Neural cell (in vitro differentiated cells): ENCODE measurements at regions not wholly inside any gene's neighbourhood (a gene's known extent, or its start where the extent isn't known, plus 50 kb on each side); places are given as distances from the start of the nearest gene placed in this dataset.

Experiments used
- H2AFZ ChIP-seq: fragments of 200-600, 300-800 bp; sonication (generic), shearing (Covaris generic); 2 replicates; pipeline ENCODE4 v1.6.0; 2014; ENCODE audit warnings: low read depth, mild to moderate bottlenecking, antibody characterized with exemption, low read length, moderate library complexity
- H3F3A ChIP-seq: fragments of 200-600 bp; shearing (Covaris generic); 2 replicates; pipeline ENCODE4 v1.6.1; 2016; ENCODE audit warnings: mild to moderate bottlenecking, moderate library complexity, mixed read lengths, antibody characterized with exemption, low read length; ENCODE audit not compliant: insufficient read depth, poor library complexity, severe bottlenecking
- H3K27ac ChIP-seq: fragments of 200-600, 300-800 bp; sonication (generic), shearing (Covaris generic); 2 replicates; pipeline ENCODE4 v1.5.1; 2014; ENCODE audit warnings: mild to moderate bottlenecking, low read length, moderate library complexity
- H3K27me3 ChIP-seq: fragments of 300-800, 200-600 bp; sonication (generic), shearing (Covaris generic); 2 replicates; pipeline ENCODE4 v1.6.0; 2014; ENCODE audit warnings: mild to moderate bottlenecking, low read depth, low read length, moderate library complexity; ENCODE audit not compliant: insufficient read depth
- H3K36me3 ChIP-seq: fragments of 300-800, 200-600 bp; sonication (generic), shearing (Covaris generic); 2 replicates; pipeline ENCODE4 v1.5.1; 2014; ENCODE audit warnings: mild to moderate bottlenecking, antibody characterized with exemption, low read length, moderate library complexity; ENCODE audit not compliant: insufficient read depth
- H3K4me2 ChIP-seq: fragments of 300-800, 200-600 bp; sonication (generic), shearing (Covaris generic); 2 replicates; pipeline ENCODE4 v1.6.0; 2014; ENCODE audit warnings: mild to moderate bottlenecking, low read length
- H3K4me3 ChIP-seq: fragments of 300-800, 200-600 bp; sonication (generic), shearing (Covaris generic); 2 replicates; pipeline ENCODE4 v1.5.1; 2014; ENCODE audit warnings: mild to moderate bottlenecking, low read length, moderate library complexity
- H3K79me2 ChIP-seq: fragments of 200-600 bp; shearing (Covaris generic); replicated peaks from 2 replicates; pipeline ENCODE4 v1.6.0; 2014; ENCODE audit warnings: mild to moderate bottlenecking, low read length, moderate library complexity; ENCODE audit not compliant: insufficient read depth
- H3K9ac ChIP-seq: fragments of 300-800, 200-600 bp; sonication (generic), shearing (Covaris generic); 2 replicates; pipeline ENCODE4 v1.6.1; 2016; ENCODE audit warnings: mild to moderate bottlenecking, low read length, mixed read lengths
- H3K9me2 ChIP-seq: fragments of 200-600 bp; shearing (Covaris generic); 2 replicates; pipeline ENCODE4 v1.6.1; 2016; ENCODE audit warnings: mild to moderate bottlenecking, low read length, mixed read lengths; ENCODE audit not compliant: insufficient read depth
- H3K9me3 ChIP-seq: fragments of 200-600, 300-800 bp; sonication (generic), shearing (Covaris generic); 2 replicates; pipeline ENCODE4 v1.6.1; 2016; ENCODE audit warnings: mild to moderate bottlenecking, mixed run types, low read length, moderate library complexity, mixed read lengths
- H4K20me1 ChIP-seq: fragments of 200-600 bp; shearing (Covaris generic); 2 replicates; pipeline ENCODE4 v1.6.1; 2016; ENCODE audit warnings: mild to moderate bottlenecking, mixed run types; ENCODE audit not compliant: insufficient read depth
- EP300 ChIP-seq: fragments of 450-650 bp; conservative IDR thresholded peaks from 2 replicates; pipeline ENCODE4 v1.6.1; 2014; ENCODE audit warnings: antibody characterized with exemption, mild to moderate bottlenecking, moderate library complexity; ENCODE audit not compliant: poor library complexity, severe bottlenecking
- EZH2 ChIP-seq: fragments of 200-600, 300-800 bp; shearing (Covaris generic), sonication (generic); IDR thresholded peaks from 2 replicates; pipeline ENCODE4 v1.6.1; 2014; ENCODE audit warnings: antibody characterized with exemption, low read length, borderline replicate concordance, mild to moderate bottlenecking; ENCODE audit not compliant: insufficient read depth, poor library complexity, severe bottlenecking
- MXI1 ChIP-seq: fragments of 450-650 bp; conservative IDR thresholded peaks from 2 replicates; pipeline ENCODE4 v1.6.1; 2014; ENCODE audit warnings: antibody characterized with exemption, mild to moderate bottlenecking; ENCODE audit not compliant: poor library complexity, severe bottlenecking
- POLR2AphosphoS5 ChIP-seq: IDR thresholded peaks from 2 replicates; pipeline ENCODE4 v1.6.1; 2012
- RAD21 ChIP-seq: fragments of 450-650 bp; conservative IDR thresholded peaks from 2 replicates; pipeline ENCODE4 v1.6.1; 2014; ENCODE audit warnings: antibody characterized with exemption, mild to moderate bottlenecking, moderate library complexity
- SMC3 ChIP-seq: fragments of 450-650 bp; conservative IDR thresholded peaks from 2 replicates; pipeline ENCODE4 v1.6.1; 2014; ENCODE audit warnings: antibody characterized with exemption, mild to moderate bottlenecking, moderate library complexity; ENCODE audit not compliant: poor library complexity
- TAF1 ChIP-seq: IDR thresholded peaks from 2 replicates; pipeline ENCODE4 v1.6.1; 2012; ENCODE audit warnings: low read depth
- TF ChIP-seq, protein P1 (sequence below): fragments of 450-650 bp; IDR thresholded peaks from 2 replicates; pipeline ENCODE4 v1.5.1; 2014; ENCODE audit warnings: antibody characterized with exemption, mild to moderate bottlenecking, moderate library complexity; ENCODE audit not compliant: poor library complexity, severe bottlenecking
- TF ChIP-seq, protein P2 (sequence below): IDR thresholded peaks from 2 replicates; pipeline ENCODE4 v1.6.1; 2012; ENCODE audit warnings: borderline replicate concordance

DNA sequence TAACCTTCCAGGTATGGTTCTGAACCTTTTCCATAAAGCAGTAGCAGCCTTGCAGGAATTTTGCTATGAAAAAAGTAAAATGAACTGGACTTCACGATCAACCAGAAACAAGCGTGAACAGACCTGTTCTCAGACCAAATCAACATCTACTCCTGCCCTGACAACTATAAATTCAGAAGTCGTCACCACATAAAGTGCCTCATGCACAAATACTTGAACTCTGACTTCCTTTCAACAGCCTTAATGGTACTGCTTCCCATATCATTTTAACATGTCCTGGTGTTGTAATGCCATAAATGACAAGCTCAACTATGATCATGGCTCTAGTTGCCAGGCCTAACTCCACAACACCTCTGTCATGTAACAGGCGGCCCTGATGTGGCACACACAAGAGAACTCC, 262.4 kb downstream of the MTX2 start:
- Histone ChIP-seq H3K9me2 (no peaks in the 10 kb centered on the region), H3K4me2 (no peak overlapping the region), H3F3A (no peaks in the 10 kb centered on the region), H3K27me3 (no peaks in the 10 kb centered on the region), H3K27ac (no peak overlapping the region), H3K4me3 (no peak overlapping the region), H3K9me3 (no peaks in the 10 kb centered on the region), H3K79me2 (no peaks in the 10 kb centered on the region), H4K20me1 (no peaks in the 10 kb centered on the region), H3K9ac (no peak overlapping the region), H2AFZ (no peak overlapping the region), H3K36me3 (no peaks in the 10 kb centered on the region)
- TF ChIP-seq, protein P1, sequence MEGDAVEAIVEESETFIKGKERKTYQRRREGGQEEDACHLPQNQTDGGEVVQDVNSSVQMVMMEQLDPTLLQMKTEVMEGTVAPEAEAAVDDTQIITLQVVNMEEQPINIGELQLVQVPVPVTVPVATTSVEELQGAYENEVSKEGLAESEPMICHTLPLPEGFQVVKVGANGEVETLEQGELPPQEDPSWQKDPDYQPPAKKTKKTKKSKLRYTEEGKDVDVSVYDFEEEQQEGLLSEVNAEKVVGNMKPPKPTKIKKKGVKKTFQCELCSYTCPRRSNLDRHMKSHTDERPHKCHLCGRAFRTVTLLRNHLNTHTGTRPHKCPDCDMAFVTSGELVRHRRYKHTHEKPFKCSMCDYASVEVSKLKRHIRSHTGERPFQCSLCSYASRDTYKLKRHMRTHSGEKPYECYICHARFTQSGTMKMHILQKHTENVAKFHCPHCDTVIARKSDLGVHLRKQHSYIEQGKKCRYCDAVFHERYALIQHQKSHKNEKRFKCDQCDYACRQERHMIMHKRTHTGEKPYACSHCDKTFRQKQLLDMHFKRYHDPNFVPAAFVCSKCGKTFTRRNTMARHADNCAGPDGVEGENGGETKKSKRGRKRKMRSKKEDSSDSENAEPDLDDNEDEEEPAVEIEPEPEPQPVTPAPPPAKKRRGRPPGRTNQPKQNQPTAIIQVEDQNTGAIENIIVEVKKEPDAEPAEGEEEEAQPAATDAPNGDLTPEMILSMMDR = no peak
- TF ChIP-seq TAF1 (no peak), RAD21 (no peak), POLR2AphosphoS5 (no peak), SMC3 (no peak), EZH2 (no peak), MXI1 (no peak), EP300 (no peak)

DNA sequence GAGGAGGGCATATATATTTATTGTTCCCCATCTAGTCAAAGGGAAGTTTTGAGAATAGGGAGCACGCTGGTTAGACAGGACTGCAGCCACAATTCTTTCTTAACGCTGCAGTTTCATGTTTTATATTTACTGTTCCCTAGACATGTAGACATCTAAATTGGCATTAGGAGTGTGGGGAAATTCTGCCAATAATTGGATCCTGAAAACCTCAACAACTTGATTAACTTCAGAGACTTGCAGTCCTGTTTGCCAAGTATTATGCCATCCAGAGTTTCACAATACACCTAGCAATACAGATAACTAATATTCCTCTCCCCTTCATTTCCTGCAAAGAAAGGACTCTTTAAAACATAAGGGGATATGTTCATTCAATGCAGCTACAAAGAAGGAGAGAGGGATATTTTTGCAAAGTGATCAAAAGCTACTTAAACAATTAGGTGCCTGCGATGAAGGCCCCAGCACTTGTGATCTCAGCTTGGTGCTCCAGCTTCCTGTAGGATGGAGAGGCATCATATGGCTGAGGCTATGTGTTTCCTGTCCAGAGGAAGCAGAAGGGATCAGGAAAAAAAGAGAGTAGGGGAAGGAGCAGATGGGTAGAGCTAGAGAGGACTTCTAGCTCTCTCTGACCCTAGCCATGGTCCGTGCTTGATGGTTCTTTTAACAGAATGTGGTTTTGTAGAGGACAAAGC, 264.4 kb downstream of the MTX2 start:
- Histone ChIP-seq H3K9ac (no peak overlapping the region), H3K36me3 (no peaks in the 10 kb centered on the region), H3K27ac (no peak overlapping the region), H4K20me1 (no peaks in the 10 kb centered on the region), H3K27me3 (no peaks in the 10 kb centered on the region), H3K9me2 (no peaks in the 10 kb centered on the region), H3K9me3 (no peaks in the 10 kb centered on the region), H2AFZ (no peak overlapping the region), H3K4me2 (no peak overlapping the region), H3F3A (no peaks in the 10 kb centered on the region), H3K79me2 (no peaks in the 10 kb centered on the region), H3K4me3 (no peak overlapping the region)
- TF ChIP-seq SMC3 (no peak), EZH2 (no peak), RAD21 (no peak), EP300 (no peak), MXI1 (no peak), POLR2AphosphoS5 (no peak), TAF1 (no peak)
- TF ChIP-seq, protein P2, sequence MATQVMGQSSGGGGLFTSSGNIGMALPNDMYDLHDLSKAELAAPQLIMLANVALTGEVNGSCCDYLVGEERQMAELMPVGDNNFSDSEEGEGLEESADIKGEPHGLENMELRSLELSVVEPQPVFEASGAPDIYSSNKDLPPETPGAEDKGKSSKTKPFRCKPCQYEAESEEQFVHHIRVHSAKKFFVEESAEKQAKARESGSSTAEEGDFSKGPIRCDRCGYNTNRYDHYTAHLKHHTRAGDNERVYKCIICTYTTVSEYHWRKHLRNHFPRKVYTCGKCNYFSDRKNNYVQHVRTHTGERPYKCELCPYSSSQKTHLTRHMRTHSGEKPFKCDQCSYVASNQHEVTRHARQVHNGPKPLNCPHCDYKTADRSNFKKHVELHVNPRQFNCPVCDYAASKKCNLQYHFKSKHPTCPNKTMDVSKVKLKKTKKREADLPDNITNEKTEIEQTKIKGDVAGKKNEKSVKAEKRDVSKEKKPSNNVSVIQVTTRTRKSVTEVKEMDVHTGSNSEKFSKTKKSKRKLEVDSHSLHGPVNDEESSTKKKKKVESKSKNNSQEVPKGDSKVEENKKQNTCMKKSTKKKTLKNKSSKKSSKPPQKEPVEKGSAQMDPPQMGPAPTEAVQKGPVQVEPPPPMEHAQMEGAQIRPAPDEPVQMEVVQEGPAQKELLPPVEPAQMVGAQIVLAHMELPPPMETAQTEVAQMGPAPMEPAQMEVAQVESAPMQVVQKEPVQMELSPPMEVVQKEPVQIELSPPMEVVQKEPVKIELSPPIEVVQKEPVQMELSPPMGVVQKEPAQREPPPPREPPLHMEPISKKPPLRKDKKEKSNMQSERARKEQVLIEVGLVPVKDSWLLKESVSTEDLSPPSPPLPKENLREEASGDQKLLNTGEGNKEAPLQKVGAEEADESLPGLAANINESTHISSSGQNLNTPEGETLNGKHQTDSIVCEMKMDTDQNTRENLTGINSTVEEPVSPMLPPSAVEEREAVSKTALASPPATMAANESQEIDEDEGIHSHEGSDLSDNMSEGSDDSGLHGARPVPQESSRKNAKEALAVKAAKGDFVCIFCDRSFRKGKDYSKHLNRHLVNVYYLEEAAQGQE = no peak
- TF ChIP-seq, protein P1 = no peak
